Upper lobe of left lung (tissue), 6 donors: ENCODE measurements at regions not wholly inside any gene's neighbourhood (a gene's known extent, or its start where the extent isn't known, plus 50 kb on each side); places are given as distances from the start of the nearest gene placed in this dataset.

Source experiments
- ATAC-seq, 2 donors: fragments of 200-7000 bp; cut with Tn5 transposase; one replicate each; pipeline ENCODE4 v1.9.1; 2022; ENCODE audit warnings: mild to moderate bottlenecking in 2 of 2, moderate library complexity in 2 of 2; ENCODE audit not compliant: low FRiP score in 2 of 2
- DNase-seq, 2 donors: peaks; one replicate each; pipeline ENCODE4 v3.0.0-alpha.2; 2019 to 2020
- H3K27ac ChIP-seq, 4 donors: fragments of 200-600 bp; sonication (generic); one replicate each; pipeline ENCODE4 v1.5.1; 2016 to 2019
- H3K27me3 ChIP-seq, 4 donors: fragments of 200-600 bp; sonication (generic); one replicate each; pipeline ENCODE4 v1.5.1; 2017 to 2019
- H3K36me3 ChIP-seq, 4 donors: fragments of 200-600 bp; sonication (generic); one replicate each; pipeline ENCODE4 v1.5.1; 2016 to 2019
- H3K4me1 ChIP-seq, 4 donors: fragments of 200-600 bp; sonication (generic); one replicate each; pipeline ENCODE4 v1.5.1; 2018 to 2019
- H3K4me3 ChIP-seq, 4 donors: fragments of 200-600 bp; sonication (generic); one replicate each; pipeline ENCODE4 v1.5.1; 2017 to 2019; ENCODE audit warnings: mild to moderate bottlenecking in 2 of 4, moderate library complexity in 1 of 4
- H3K9me3 ChIP-seq, 4 donors: fragments of 200-600 bp; sonication (generic); one replicate each; pipeline ENCODE4 v1.5.1; 2018 to 2019
- EP300 ChIP-seq, 4 donors: sonication (generic); formaldehyde crosslinking; IDR thresholded peaks; one replicate each; pipeline ENCODE4 v1.5.1; 2017; ENCODE audit warnings: antibody characterized with exemption in 4 of 4, control low read depth in 2 of 4
- POLR2A ChIP-seq, 4 donors: fragments of 450-650 bp; IDR thresholded peaks; one replicate each; pipeline ENCODE4 v1.5.1; 2016 to 2017; ENCODE audit warnings: antibody characterized with exemption in 4 of 4, mild to moderate bottlenecking in 2 of 4
- POLR2AphosphoS5 ChIP-seq, 2 donors: sonication (generic); formaldehyde crosslinking; IDR thresholded peaks; one replicate each; pipeline ENCODE4 v1.5.1; 2017; ENCODE audit warnings: antibody characterized with exemption in 2 of 2
- WGBS, 2 donors: methylation state at CpG; one replicate each; pipeline ENCODE4 v1.1.5; 2017 to 2018; 5-methylcytosine and 5-hydroxymethylcytosine counted together
- TF ChIP-seq, protein P1 (sequence below), 6 experiments: fragments of 450-650 bp in 4 of 6; fragments of 200-600 bp in 2 of 6; sonication (generic) in 2 of 6; IDR thresholded peaks; one replicate each; pipeline ENCODE4 v1.5.1; 2016 to 2019; ENCODE audit warnings: antibody characterized with exemption in 6 of 6
- donor health status: DM: no; HTN: no; CAD: no; lungs with moderate emphysema.
- donor health status: DM: no; HTN: yes; CAD: no; lungs with severe emphysema.

DNA sequence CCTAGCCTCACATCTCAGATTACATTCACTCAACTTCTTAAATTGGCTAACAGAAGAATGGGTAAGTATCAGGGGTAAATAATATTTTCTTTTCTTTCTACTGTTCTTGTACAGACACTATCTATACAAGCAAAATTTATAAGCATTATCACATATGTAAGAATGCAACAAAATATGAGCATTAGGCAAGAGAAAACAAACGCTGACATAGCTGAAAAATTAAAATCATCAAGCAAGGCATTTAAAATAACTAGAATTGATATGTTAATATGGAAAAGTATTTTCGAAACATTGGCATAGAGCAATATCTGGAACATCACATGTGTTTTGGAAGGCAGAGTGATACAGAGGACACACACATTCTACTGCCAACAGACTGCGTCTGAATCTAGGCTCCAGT lies 1175.3 kb upstream of the LRRN3 start:
- ATAC-seq (no peak), DNase-seq (no peak)
- TF ChIP-seq POLR2A (IDR thresholded peaks at IDR 0.05) (no peak), POLR2AphosphoS5 (IDR thresholded peaks at IDR 0.05) (no peak), EP300 (IDR thresholded peaks at IDR 0.05) (no peak)
- TF ChIP-seq, protein P1, sequence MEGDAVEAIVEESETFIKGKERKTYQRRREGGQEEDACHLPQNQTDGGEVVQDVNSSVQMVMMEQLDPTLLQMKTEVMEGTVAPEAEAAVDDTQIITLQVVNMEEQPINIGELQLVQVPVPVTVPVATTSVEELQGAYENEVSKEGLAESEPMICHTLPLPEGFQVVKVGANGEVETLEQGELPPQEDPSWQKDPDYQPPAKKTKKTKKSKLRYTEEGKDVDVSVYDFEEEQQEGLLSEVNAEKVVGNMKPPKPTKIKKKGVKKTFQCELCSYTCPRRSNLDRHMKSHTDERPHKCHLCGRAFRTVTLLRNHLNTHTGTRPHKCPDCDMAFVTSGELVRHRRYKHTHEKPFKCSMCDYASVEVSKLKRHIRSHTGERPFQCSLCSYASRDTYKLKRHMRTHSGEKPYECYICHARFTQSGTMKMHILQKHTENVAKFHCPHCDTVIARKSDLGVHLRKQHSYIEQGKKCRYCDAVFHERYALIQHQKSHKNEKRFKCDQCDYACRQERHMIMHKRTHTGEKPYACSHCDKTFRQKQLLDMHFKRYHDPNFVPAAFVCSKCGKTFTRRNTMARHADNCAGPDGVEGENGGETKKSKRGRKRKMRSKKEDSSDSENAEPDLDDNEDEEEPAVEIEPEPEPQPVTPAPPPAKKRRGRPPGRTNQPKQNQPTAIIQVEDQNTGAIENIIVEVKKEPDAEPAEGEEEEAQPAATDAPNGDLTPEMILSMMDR (IDR thresholded peaks at IDR 0.05), result no peak
- Histone ChIP-seq H3K27me3 (no peaks in the 10 kb centered on the region), H3K9me3 (no peaks in the 10 kb centered on the region), H3K4me3 (no peak overlapping the region), H3K4me1 (no peaks in the 10 kb centered on the region), H3K36me3 (no peaks in the 10 kb centered on the region), H3K27ac (no peak overlapping the region)
- 82 to 86% methylated on average over 3 of the region's 3 CpGs for WGBS, 2 donors

DNA sequence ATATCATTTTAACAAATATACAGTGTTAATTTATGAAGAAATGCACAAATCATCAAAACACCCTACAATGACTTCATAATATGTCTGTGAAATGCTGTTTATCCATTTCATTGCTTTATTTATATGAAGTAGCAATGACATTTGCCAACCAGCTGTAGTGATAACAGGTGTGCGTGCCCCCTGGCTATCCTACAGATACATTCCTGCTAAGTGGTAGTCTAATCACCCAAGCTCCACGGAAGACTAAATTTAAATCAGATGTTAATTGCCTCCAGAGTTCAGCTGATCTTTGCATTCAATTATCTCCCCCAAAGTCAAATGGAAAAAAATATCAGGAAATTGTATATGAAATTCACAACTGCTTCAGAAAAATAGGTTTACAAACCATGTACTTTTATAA lies 1164.2 kb upstream of the LRRN3 start:
- Histone ChIP-seq H3K27me3 (no peaks in the 10 kb centered on the region), H3K4me1 (no peaks in the 10 kb centered on the region), H3K27ac (no peak overlapping the region), H3K9me3 (peaks cover 0 to 11% (median 0%) of the 10 kb centered on the region in 4 donors), H3K4me3 (no peak overlapping the region), H3K36me3 (no peaks in the 10 kb centered on the region)
- WGBS, 2 donors, result 38 to 71% methylated on average over 2 of the region's 2 CpGs
- TF ChIP-seq, protein P1 (IDR thresholded peaks at IDR 0.05), result no peak
- TF ChIP-seq POLR2AphosphoS5 (IDR thresholded peaks at IDR 0.05) (no peak), POLR2A (IDR thresholded peaks at IDR 0.05) (no peak), EP300 (IDR thresholded peaks at IDR 0.05) (no peak)
- ATAC-seq (no peak), DNase-seq (no peak)

DNA sequence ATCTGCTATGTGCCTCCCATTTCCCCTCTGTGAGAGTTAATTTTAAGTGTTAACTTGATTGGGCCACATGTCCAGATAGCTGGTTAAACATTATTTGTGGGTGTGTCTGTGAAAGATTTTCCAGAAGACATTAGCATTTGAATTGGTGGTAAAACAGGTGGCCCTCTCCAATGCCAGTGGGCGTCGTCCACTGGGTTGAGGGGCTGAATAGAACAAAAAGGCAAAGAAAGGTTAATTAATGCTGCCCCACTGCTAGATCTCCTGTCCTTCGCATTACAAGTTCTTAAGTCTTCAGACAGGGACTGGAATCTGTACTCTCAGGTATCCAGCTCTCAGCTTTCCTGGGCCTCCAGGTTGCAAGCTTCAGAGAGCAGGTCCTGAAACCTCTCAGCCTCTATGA lies 1160.9 kb upstream of the LRRN3 start:
- H3K9me3 ChIP-seq, result no peaks in the 10 kb centered on the region
- no peak overlapping the region for H3K27ac ChIP-seq
- ATAC-seq, result no peak
- H3K4me3 ChIP-seq, result no peak overlapping the region
- no peaks in the 10 kb centered on the region for H3K4me1 ChIP-seq
- no peak for DNase-seq
- TF ChIP-seq POLR2A (IDR thresholded peaks at IDR 0.05) (no peak), POLR2AphosphoS5 (IDR thresholded peaks at IDR 0.05) (no peak), EP300 (IDR thresholded peaks at IDR 0.05) (no peak)
- TF ChIP-seq, protein P1 (IDR thresholded peaks at IDR 0.05), result no peak
- no peaks in the 10 kb centered on the region for H3K27me3 ChIP-seq
- 81 to 93% methylated on average over 3 of the region's 3 CpGs for WGBS, 2 donors
- H3K36me3 ChIP-seq, result no peaks in the 10 kb centered on the region

DNA sequence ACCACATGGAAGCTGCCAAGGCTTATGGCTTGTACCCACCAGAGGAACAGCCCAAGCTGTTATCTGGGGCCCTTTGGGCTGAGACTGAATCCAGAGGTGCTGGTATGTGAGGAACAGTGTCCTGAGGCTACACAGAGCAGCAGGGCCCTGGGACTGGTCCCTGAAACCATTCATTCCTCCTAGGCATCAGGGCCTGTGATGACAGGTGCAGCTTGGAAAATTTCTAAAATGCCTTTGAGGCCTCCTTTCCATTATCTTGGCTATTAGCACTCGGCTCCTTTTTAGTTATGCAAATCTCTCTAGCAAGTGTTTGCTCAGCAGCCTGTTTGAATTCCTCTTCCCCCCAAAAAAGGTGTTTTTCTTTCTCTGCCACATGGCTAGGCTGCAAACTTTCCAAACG lies 1151.7 kb upstream of the LRRN3 start:
- H3K4me3 ChIP-seq, result no peak overlapping the region
- no peaks in the 10 kb centered on the region for H3K4me1 ChIP-seq
- 44 to 50% methylated on average over 2 of the region's 2 CpGs for WGBS, 2 donors
- no peak for DNase-seq
- ATAC-seq, result no peak
- no peaks in the 10 kb centered on the region for H3K27me3 ChIP-seq
- TF ChIP-seq POLR2A (IDR thresholded peaks at IDR 0.05) (no peak), POLR2AphosphoS5 (IDR thresholded peaks at IDR 0.05) (no peak), EP300 (IDR thresholded peaks at IDR 0.05) (no peak)
- TF ChIP-seq, protein P1 (IDR thresholded peaks at IDR 0.05), result no peak
- no peaks in the 10 kb centered on the region for H3K9me3 ChIP-seq
- no peak overlapping the region for H3K27ac ChIP-seq
- no peaks in the 10 kb centered on the region for H3K36me3 ChIP-seq

DNA sequence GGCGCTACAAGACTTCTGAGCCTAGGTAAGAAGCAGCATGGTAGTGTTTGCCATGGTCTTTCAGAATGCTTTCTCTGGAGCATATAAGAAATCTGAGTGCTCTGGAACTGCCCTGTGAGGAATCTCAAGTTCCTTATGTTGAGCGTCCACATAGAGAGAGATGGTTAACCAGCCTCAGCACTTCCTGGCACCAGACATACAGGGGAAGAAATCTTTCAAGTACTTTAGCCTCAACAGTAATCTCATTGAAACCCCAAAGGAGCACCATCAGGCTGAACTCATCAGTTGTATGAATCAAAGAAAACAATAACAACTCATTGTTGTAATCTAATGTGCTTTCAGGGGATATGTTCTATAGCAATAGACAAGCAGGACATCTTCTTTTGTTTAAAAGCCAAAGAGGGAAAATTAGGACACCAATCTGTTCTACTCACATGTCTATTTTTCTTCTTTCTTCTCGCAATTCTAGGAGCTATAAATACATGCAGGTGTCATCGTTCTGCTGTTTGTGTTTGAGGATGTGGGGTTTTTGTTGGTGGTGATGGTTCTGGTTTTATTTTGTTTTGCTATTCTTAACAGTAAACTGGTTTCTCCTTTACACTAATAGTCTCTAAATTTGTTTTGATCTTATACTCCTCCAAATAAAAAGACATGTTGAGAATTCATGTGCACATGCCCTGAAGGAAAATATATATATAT lies 1145.0 kb upstream of the LRRN3 start:
- TF ChIP-seq POLR2A (IDR thresholded peaks at IDR 0.05) (no peak), POLR2AphosphoS5 (IDR thresholded peaks at IDR 0.05) (no peak), EP300 (IDR thresholded peaks at IDR 0.05) (no peak)
- TF ChIP-seq, protein P1 (IDR thresholded peaks at IDR 0.05), result no peak
- H3K9me3 ChIP-seq, result no peaks in the 10 kb centered on the region
- H3K27me3 ChIP-seq, result no peaks in the 10 kb centered on the region
- DNase-seq (no peak), ATAC-seq (no peak)
- no peaks in the 10 kb centered on the region for H3K4me1 ChIP-seq
- H3K36me3 ChIP-seq, result no peaks in the 10 kb centered on the region
- H3K27ac ChIP-seq, result no peak overlapping the region
- WGBS, 2 donors, result 79 to 85% methylated on average over 4 of the region's 4 CpGs
- no peak overlapping the region for H3K4me3 ChIP-seq
